ENCODE measurements at regions not wholly inside any gene's neighbourhood (a gene's known extent, or its start where the extent isn't known, plus 50 kb on each side); places are given as distances from the start of the nearest gene placed in this dataset.

GRCh38 chr6:119799596-119800509, 450.3 kb upstream of the MAN1A1 start:
- H3T11ph ChIP-seq (ENCODE audit: low read length), result no peak overlapping the region
- no peaks in the 10 kb centered on the region for H4K20me1 ChIP-seq (ENCODE audit: control insufficient read depth, insufficient read depth, insufficient read length)
- H4K5ac ChIP-seq (ENCODE audit: insufficient read length, low read depth, low read length), result no peak overlapping the region
- no peak overlapping the region for H2BK12ac ChIP-seq (ENCODE audit: insufficient read length, low read depth, low read length)
- H2BK5ac ChIP-seq (ENCODE audit: insufficient read length, low read length), result no peak overlapping the region
- no peak overlapping the region for H3K27ac ChIP-seq (ENCODE audit: insufficient read length, low read depth, low read length)
- no peak overlapping the region for H3K9ac ChIP-seq (ENCODE audit: extremely low read depth, insufficient read length, low read length)
- H3K4ac ChIP-seq (ENCODE audit: low read depth, low read length), result no peak overlapping the region
- Mint-ChIP-seq H3K36me3 (ENCODE audit: insufficient read depth in 1 of 3, low read depth in 3 of 3) (no peaks in the 10 kb centered on the region), H3K9me3 (no peaks in the 10 kb centered on the region), H3K4me1 (peaks cover 11 to 14% of the 10 kb centered on the region in 2 experiments), H3K27ac (peak overlapping the region in 1 of 3 experiments; percentile 59; a peak in 3 of 7 replicates), H3K4me3 (no peak overlapping the region; a peak in 1 of 5 replicates), H3K27me3 (ENCODE audit: low read depth) (no peaks in the 10 kb centered on the region)
- no peak overlapping the region for H2BK15ac ChIP-seq (ENCODE audit: low read depth, low read length)
- no peak overlapping the region for H3K4me2 ChIP-seq (ENCODE audit: insufficient read depth, insufficient read length, low read length)
- H2AFZ ChIP-seq (ENCODE audit: low read length), result no peak overlapping the region
- H3K9me3 ChIP-seq (ENCODE audit: control insufficient read depth, low read depth, low read length), result no peaks in the 10 kb centered on the region
- H3K79me1 ChIP-seq (ENCODE audit: insufficient read depth, low read depth, low read length, poor library complexity, severe bottlenecking), result no peaks in the 10 kb centered on the region
- WGBS (ENCODE audit: extremely low coverage, insufficient read length, low lambda C conversion rate), result no CpG with 5 or more reads among the region's 5 CpGs
- H2BK20ac ChIP-seq (ENCODE audit: low read depth, low read length, poor library complexity, severe bottlenecking), result no peak overlapping the region
- no peak overlapping the region for H4K91ac ChIP-seq (ENCODE audit: insufficient read length, low read depth, low read length)
- H3K23me2 ChIP-seq (ENCODE audit: insufficient read length, low read depth, low read length, poor library complexity, severe bottlenecking), result no peaks in the 10 kb centered on the region
- no peak overlapping the region for H3K23ac ChIP-seq (ENCODE audit: insufficient read length, low read depth, low read length)
- peaks cover 2% of the 10 kb centered on the region; the same call in 1 of the 2 replicates for H3K4me1 ChIP-seq (ENCODE audit: insufficient read depth, low read length)
- no peak overlapping the region for H3K18ac ChIP-seq (ENCODE audit: insufficient read length, low read depth, low read length)
- no peak for TF ChIP-seq CTCF (conservative IDR thresholded peaks at IDR 0.05)
- DNase-seq, result no peak
- H2AK5ac ChIP-seq (ENCODE audit: insufficient read length, low read length), result no peak overlapping the region
- no peaks in the 10 kb centered on the region for H3K27me3 ChIP-seq (ENCODE audit: insufficient read depth, low read length)
- H3K56ac ChIP-seq (ENCODE audit: insufficient read length, low read depth, low read length), result no peak overlapping the region
- no peaks in the 10 kb centered on the region for H3K79me2 ChIP-seq (ENCODE audit: insufficient read depth, low read length)
- H4K8ac ChIP-seq (replicated peaks; ENCODE audit: insufficient read length, low read depth, low read length), result no peak overlapping the region
- H2BK120ac ChIP-seq (ENCODE audit: low read depth, low read length, poor library complexity, severe bottlenecking), result no peak overlapping the region
- no peak overlapping the region; the same call in 1 of the 2 replicates for H3K14ac ChIP-seq (ENCODE audit: insufficient read depth, low read length)

Measured in H9 (cell line).